T-helper 2 cell treated with Interferon-gamma antibody and Interleukin-4, amounts not matched to agents 5 μg/mL and 100 μg/mL, for 36 hours (primary cell): ENCODE measurements at regions not wholly inside any gene's neighbourhood (a gene's known extent, or its start where the extent isn't known, plus 50 kb on each side); places are given as distances from the start of the nearest gene placed in this dataset.

Source experiments
- DNase-seq: peaks from one replicate; pipeline ENCODE4 v3.0.0; 2021; ENCODE audit warnings: low spot score
- H3K27ac Mint-ChIP-seq: one replicate; pipeline ENCODE4 v1.8.0; 2021; ENCODE audit warnings: mild to moderate bottlenecking, mixed read lengths
- H3K27me3 Mint-ChIP-seq: one replicate; pipeline ENCODE4 v1.8.0; 2021; ENCODE audit warnings: low read depth, mixed read lengths
- H3K36me3 Mint-ChIP-seq: one replicate; pipeline ENCODE4 v1.8.0; 2021; ENCODE audit warnings: low read depth, mixed read lengths
- H3K4me1 Mint-ChIP-seq: one replicate; pipeline ENCODE4 v1.8.0; 2021; ENCODE audit warnings: low read depth, mixed read lengths
- H3K4me3 Mint-ChIP-seq: one replicate; pipeline ENCODE4 v1.8.0; 2022; ENCODE audit warnings: mild to moderate bottlenecking, moderate library complexity, mixed read lengths
- H3K9me3 Mint-ChIP-seq: one replicate; pipeline ENCODE4 v1.8.0; 2021; ENCODE audit warnings: mixed read lengths

DNA sequence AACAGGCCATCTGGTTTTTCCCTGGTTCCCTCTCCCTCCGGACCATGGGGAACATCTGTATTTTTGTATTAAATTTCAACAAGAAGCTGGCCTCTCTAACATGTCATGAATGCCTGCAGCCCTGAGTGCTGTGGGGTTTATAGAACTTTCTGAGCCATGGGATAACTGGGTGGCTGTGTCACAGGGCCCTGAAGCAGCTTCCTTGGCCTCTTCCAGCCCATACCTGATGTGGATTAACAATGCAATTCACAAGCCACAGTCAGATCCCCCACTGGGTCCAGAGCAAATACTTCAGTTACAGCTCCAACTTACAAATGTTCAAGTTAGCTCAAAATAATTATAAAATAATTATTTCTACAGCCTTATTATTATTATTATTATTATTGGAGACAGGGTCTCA lies 307.8 kb upstream of the CELF4 start:
- H3K9me3 Mint-ChIP-seq: peaks cover 8% of the 10 kb centered on the region
- no peaks in the 10 kb centered on the region for H3K36me3 Mint-ChIP-seq
- no peak for DNase-seq
- no peak overlapping the region for H3K27ac Mint-ChIP-seq
- no peaks in the 10 kb centered on the region for H3K4me1 Mint-ChIP-seq
- H3K27me3 Mint-ChIP-seq: no peaks in the 10 kb centered on the region
- no peak overlapping the region for H3K4me3 Mint-ChIP-seq

DNA sequence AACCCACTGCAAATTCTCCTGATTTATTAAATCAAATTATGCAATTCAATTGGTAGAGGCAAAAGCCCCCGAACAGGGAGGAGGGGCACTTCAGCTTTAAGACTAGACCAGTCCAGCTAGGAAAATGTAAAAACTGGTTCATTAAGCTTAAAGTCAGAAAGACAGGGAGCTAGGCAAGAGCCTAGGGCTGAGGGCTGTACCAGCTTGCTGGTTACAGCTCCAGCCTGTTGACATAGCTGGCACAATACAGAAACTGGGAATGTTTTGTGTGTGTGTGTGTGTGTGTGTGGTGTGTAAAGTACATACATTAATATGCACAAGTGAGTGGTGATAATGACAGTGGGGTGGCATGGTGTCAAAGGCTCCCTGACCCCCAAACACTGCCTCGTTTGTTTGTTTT lies 307.0 kb upstream of the CELF4 start:
- H3K9me3 Mint-ChIP-seq: peaks cover 3% of the 10 kb centered on the region
- H3K4me1 Mint-ChIP-seq: no peaks in the 10 kb centered on the region
- no peak overlapping the region for H3K4me3 Mint-ChIP-seq
- no peaks in the 10 kb centered on the region for H3K36me3 Mint-ChIP-seq
- H3K27ac Mint-ChIP-seq: no peak overlapping the region
- DNase-seq: no peak
- H3K27me3 Mint-ChIP-seq: no peaks in the 10 kb centered on the region

DNA sequence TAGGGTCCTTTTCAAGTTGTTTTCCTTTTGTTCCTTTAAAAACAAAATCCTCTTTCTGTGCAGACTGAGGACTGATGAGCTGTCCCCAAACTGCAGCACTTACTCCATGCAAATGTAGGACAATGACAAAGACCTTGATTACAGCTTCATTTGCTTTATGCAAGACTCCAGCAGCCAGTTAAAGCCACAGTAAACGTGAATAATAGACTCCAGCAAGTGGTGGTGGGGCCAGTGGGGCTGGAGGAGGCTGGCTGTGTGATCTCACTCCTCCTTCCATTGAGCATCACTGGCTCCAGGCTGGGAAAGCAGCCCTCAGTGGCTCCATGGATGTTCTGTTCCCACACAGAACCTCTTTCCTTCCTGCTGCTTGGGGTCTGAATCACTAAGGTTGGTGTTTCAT lies 306.0 kb upstream of the CELF4 start:
- DNase-seq: no peak
- Mint-ChIP-seq H3K9me3 (no peaks in the 10 kb centered on the region), H3K4me3 (no peak overlapping the region), H3K4me1 (no peaks in the 10 kb centered on the region), H3K36me3 (no peaks in the 10 kb centered on the region), H3K27me3 (no peaks in the 10 kb centered on the region), H3K27ac (no peak overlapping the region)

DNA sequence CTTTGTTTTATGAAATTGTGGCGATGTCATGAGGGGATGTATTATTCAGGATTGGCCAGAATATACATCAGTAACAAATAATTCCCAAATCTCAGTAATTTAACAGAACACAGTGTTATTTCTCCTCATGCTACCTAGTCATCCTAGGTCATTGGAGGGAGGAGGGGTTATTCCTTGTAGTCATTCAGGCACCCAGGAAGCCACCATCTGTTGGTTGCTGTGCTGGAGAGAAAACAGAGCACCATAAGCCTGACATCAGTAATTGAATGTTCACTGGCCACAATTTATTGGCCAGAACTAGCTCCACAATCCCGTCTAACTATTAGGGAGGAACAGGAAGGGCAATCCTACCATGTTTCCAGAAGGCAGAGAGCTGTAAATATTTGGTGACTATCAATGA lies 303.5 kb upstream of the CELF4 start:
- no peaks in the 10 kb centered on the region for H3K9me3 Mint-ChIP-seq
- H3K4me3 Mint-ChIP-seq: no peak overlapping the region
- no peaks in the 10 kb centered on the region for H3K4me1 Mint-ChIP-seq
- H3K36me3 Mint-ChIP-seq: no peaks in the 10 kb centered on the region
- H3K27ac Mint-ChIP-seq: no peak overlapping the region
- no peaks in the 10 kb centered on the region for H3K27me3 Mint-ChIP-seq
- no peak for DNase-seq

DNA sequence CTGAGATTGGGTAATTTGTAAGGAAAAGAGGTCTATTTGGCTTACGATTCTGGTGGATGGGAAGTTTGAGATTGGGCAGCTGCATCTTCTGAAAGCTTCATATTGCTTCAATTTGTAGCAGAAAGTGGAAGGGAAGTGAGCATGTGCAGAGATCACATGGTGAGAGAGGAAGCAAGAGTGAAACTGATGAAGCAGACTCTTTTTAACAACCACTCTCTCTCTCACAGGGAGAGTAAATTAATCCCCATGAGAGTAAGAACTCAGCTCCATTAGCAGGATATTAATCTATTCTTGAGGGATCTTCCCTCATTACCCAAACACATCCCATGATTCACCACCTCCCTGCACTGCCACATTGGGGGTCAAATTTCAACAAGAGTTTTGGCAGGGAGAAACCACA lies 298.5 kb upstream of the CELF4 start:
- DNase-seq: no peak
- Mint-ChIP-seq H3K27ac (no peak overlapping the region), H3K4me3 (no peak overlapping the region), H3K27me3 (no peaks in the 10 kb centered on the region), H3K36me3 (no peaks in the 10 kb centered on the region), H3K4me1 (no peaks in the 10 kb centered on the region), H3K9me3 (no peaks in the 10 kb centered on the region)

DNA sequence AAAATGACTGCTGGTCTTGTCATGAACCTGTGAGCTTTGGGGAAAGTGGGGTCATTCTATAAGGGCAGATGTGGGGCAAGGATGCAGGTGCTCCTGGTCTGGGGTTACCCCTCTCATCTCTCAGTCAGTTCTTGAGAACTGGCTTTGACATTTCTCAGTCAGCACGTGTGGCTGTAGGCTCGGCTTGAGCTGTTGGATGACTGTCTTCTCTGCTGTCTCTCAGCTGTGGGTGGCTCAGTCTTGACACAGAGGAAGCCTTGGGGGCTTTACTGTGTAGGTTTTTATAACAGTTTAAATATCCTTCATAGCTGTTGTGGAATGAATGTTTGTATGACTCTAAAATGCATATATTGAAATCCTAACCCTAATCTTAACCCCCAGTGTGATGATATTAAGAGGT lies 296.4 kb upstream of the CELF4 start:
- no peak for DNase-seq
- Mint-ChIP-seq H3K27me3 (no peaks in the 10 kb centered on the region), H3K4me1 (no peaks in the 10 kb centered on the region), H3K36me3 (no peaks in the 10 kb centered on the region), H3K4me3 (no peak overlapping the region), H3K9me3 (no peaks in the 10 kb centered on the region), H3K27ac (no peak overlapping the region)

DNA sequence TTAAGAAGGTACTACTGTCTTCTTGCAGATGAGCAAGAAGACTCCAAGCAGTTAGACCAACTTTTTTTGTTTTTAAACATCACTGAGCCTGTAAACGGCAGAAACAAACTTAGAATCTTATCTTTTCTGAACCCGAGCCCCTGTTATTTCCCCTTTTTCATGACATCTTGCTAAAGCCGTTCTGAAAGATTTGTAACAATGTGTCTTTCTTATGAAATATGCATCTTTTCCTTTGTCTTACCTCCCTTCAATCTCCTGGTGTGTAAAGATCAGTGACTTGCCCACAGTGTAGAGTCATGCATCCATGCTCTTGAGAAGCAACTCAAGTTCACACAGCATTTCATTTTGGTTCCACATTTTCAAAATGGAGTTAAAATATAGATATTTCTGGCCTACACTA lies 288.8 kb upstream of the CELF4 start:
- no peak for DNase-seq
- Mint-ChIP-seq H3K4me1 (no peaks in the 10 kb centered on the region), H3K27me3 (no peaks in the 10 kb centered on the region), H3K36me3 (no peaks in the 10 kb centered on the region), H3K27ac (no peak overlapping the region), H3K9me3 (peaks cover 4% of the 10 kb centered on the region), H3K4me3 (no peak overlapping the region)

DNA sequence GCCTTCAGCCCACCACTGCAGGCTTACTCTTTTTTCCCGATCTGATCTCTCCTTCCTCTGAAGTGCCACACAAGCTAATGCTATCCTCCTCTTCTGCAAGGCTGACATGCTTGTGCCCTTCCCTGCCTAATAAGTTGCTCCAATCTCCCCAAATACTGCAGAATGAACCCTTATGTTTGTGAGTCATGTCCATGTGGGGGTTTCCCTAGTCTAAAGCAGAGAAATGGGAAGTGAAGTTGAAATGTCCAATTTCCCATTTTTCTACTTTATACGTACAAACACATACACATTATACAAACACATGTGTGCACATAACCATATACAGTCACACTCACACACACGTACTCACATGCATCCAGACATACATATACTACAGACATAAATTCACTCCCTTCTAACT lies 288.1 kb upstream of the CELF4 start:
- no peaks in the 10 kb centered on the region for H3K27me3 Mint-ChIP-seq
- no peak overlapping the region for H3K4me3 Mint-ChIP-seq
- peaks cover 4% of the 10 kb centered on the region for H3K9me3 Mint-ChIP-seq
- no peak overlapping the region for H3K27ac Mint-ChIP-seq
- H3K4me1 Mint-ChIP-seq: no peaks in the 10 kb centered on the region
- no peaks in the 10 kb centered on the region for H3K36me3 Mint-ChIP-seq
- no peak for DNase-seq

DNA sequence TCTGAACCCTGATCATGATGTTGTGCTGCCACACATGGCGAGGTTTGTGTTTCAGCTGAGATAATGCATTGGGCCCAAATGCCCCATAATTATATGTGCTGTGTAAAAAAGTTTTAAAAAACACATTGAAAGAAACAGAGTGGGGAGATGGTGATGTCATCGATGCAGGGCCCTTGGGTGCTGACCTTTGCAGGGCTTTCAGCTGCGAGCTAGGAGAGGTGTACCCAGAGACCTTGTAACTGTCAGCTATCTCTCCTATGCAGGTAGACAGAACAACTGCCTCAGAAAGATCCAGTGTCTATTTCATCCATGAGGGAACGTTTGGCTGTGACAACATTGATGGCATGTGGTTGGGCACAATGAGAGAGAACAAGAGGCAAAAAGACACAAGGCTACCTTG lies 286.9 kb upstream of the CELF4 start:
- Mint-ChIP-seq H3K9me3 (peaks cover 4% of the 10 kb centered on the region), H3K27me3 (no peaks in the 10 kb centered on the region), H3K36me3 (no peaks in the 10 kb centered on the region), H3K27ac (no peak overlapping the region), H3K4me3 (no peak overlapping the region), H3K4me1 (no peaks in the 10 kb centered on the region)
- DNase-seq: no peak

DNA sequence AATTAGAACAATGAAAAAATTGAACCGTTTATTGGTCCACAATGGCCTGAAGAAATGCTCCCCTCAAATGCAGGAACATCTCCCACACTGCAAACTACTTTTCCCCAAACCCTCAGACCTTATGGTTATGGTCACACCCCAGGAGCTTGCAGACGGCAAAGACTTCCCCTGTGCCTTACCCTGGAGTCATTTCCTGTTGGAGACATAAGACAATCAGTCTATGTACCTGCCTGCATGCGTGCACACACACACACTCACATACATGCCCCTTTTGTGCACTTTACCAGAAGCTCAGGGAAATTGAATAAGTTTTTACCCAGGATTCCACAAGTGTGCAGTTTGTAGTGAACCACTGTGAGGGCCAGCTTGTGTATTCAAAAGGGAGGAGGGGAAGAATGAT lies 281.9 kb upstream of the CELF4 start:
- H3K4me3 Mint-ChIP-seq: no peak overlapping the region
- no peaks in the 10 kb centered on the region for H3K27me3 Mint-ChIP-seq
- no peaks in the 10 kb centered on the region for H3K36me3 Mint-ChIP-seq
- peaks cover 4% of the 10 kb centered on the region for H3K9me3 Mint-ChIP-seq
- H3K4me1 Mint-ChIP-seq: no peaks in the 10 kb centered on the region
- no peak for DNase-seq
- H3K27ac Mint-ChIP-seq: no peak overlapping the region

DNA sequence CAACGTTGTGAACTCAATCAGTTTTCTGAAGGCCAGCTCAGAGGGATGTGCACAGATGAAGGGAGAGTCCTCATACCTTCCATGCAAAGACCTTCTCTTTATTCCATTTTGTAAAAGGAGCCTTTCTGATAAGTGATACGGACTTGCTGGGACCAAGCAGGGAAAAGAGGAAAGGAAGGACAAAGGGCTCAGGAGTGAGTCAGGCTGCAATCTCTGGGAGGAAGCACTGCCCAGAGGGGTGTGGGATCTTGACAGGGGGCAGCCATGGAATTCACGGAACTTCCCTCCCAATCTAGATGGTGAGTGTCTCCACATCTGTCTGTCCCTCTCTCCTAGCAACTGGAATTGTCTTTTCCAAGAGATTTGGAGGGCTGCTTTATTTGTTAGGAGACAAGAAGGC lies 281.4 kb upstream of the CELF4 start:
- Mint-ChIP-seq H3K4me3 (no peak overlapping the region), H3K4me1 (no peaks in the 10 kb centered on the region), H3K36me3 (no peaks in the 10 kb centered on the region), H3K27ac (no peak overlapping the region), H3K27me3 (no peaks in the 10 kb centered on the region), H3K9me3 (peaks cover 4% of the 10 kb centered on the region)
- DNase-seq: no peak

DNA sequence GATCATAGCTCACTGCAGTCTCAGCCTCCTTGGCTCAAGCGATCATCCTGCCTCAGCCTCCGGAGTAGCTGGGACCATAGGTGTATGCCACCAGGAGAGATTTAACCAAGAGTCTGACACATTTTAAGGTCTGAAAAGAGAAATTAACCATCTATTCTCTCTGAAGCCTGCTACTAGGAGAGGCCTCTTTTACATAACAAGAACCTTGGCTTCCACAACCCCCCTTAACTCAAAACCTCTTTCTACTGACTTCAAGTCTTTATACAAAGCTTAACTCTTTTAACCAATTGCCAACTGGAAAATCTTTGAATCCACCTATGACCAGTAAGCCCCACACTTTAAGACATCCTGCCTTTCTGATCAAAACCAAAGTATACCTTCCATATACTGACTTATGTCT lies 279.9 kb upstream of the CELF4 start:
- no peak for DNase-seq
- Mint-ChIP-seq H3K27ac (no peak overlapping the region), H3K9me3 (no peaks in the 10 kb centered on the region), H3K4me1 (no peaks in the 10 kb centered on the region), H3K27me3 (no peaks in the 10 kb centered on the region), H3K36me3 (no peaks in the 10 kb centered on the region), H3K4me3 (no peak overlapping the region)

DNA sequence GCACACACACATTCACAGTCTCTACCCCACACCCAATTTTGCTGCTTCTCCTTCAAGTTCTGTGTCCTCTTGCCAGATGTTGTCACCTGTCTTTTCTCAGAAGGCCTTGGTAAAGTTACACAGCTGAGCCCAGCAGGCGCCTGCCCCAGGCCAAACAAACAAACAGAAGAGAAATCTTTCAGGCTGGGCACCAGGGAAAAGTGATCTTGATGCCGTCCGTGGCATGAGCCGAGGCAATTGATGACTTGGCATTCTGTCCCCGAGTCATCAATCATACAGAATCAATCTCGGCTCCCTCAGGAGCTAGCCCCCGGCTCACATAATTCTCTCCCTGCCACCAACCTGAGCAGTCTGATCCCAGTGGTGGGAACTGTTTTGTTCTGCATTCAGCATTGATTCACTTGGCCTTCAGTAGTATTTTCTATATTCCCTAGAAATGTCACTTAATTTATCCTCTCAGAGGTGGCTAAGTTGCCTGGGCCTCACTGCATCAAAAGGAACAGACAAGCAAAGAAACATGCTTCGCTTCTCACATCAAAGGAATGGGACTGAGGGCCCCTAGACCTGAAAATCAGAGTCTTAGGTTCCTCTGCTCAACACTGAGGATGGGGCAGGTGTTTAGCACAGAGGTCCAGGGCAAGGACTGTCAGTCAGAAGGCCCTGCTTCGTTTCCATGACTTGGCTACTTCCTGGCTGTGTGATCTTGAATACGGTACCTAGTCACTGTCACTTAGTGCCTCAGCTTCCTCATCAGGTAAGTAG lies 278.8 kb upstream of the CELF4 start:
- Mint-ChIP-seq H3K4me3 (no peak overlapping the region), H3K27ac (no peak overlapping the region), H3K27me3 (no peaks in the 10 kb centered on the region), H3K36me3 (no peaks in the 10 kb centered on the region), H3K9me3 (no peaks in the 10 kb centered on the region), H3K4me1 (no peaks in the 10 kb centered on the region)
- DNase-seq: no peak

DNA sequence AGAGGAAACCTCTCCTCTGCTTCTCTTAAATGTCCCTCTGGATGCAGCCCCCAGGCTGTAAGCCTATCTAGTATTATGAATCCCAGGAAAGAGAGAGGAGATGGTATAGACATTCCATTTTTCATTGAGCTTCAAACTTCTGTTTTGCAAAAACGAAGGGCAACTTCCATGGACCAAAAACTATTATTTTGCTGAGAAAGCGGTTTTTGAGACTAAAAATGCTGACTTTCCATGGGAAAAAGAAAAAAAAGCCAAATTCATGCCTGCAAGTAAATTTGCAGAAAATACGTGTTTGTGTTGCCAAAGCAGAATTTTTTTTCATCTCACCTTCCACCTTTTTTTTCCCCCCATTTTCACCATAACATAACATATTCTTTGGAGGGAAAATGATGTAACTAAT lies 272.5 kb upstream of the CELF4 start:
- no peaks in the 10 kb centered on the region for H3K36me3 Mint-ChIP-seq
- no peak overlapping the region for H3K4me3 Mint-ChIP-seq
- no peak for DNase-seq
- H3K9me3 Mint-ChIP-seq: no peaks in the 10 kb centered on the region
- H3K4me1 Mint-ChIP-seq: no peaks in the 10 kb centered on the region
- H3K27me3 Mint-ChIP-seq: no peaks in the 10 kb centered on the region
- no peak overlapping the region for H3K27ac Mint-ChIP-seq
